ENCODE measurements at regions not wholly inside any gene's neighbourhood (a gene's known extent, or its start where the extent isn't known, plus 50 kb on each side); places are given as distances from the start of the nearest gene placed in this dataset.

- ATAC-seq, result no peak
Observed at GRCh38 chr4:57580710-57581599, 470.8 kb upstream of the IGFBP7 start.

DNA sequence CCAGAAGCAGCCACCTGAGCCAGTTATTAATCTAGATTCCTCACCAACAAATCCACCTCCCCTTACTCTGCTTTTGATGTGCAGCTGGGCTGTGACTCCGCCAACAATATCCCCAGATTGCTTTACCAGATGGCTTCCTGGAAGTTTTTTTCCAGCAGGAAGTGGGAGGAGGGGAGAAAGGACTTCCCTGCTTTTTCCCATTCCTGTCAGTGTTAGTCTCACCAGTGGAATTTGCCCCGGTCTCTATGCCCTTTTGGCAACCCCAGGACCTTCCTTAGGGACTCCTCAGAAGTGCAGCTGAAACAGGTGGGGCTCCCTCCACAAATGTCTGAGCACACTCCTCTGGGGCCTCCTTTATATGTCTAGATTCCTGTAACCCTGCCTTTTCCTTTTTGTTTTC lies 465.2 kb upstream of the IGFBP7 start:
- no peak for ATAC-seq

DNA sequence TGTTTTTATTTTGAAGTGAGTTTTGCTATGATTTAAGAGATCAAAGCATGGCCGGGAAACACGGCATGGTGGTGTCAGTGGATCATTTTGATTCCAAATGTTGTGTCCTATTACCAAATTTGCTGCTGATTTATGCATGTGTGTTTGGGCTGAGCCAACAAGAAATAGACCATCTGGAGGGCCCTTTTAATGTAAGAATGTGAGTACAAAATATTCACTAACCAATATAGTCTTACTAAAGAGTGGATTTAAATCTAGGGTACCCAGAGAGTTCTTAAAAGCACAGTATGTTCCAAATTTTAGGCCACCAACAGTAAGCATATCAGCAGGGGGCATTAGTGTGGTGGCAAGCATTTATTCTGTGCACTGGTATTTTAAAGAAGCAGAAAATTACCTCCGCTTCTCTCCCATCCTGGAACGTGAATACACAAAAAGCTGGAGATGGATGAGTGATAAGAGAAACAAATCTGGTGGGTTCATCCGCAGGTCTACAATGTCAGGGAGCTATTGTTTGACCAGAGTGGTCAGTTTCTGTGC lies 444.4 kb upstream of the IGFBP7 start:
- ATAC-seq, result no peak

- ATAC-seq, result no peak
Observed at GRCh38 chr4:57553728-57554127, 443.5 kb upstream of the IGFBP7 start.

DNA sequence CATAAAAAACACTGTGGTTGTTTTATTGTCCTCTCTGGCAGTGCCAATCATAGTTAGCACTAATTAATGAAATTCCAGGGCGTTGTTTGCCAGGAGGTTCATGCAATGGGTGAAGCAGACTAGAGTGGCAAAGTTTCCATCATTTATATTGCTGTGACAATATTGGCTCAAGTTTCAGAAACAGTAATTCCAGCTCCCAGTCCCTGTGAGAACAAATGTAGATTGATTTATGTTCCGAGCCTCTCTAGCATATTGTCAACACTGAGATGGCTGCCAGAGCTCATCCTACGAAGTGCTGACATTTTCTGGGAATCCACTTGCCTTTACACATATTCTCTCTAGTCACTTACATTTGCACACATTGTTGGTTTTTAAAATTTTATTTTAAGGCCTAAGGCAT lies 440.0 kb upstream of the IGFBP7 start:
- no peak for ATAC-seq

- no peak for ATAC-seq
Observed at GRCh38 chr4:57548856-57549255, 438.7 kb upstream of the IGFBP7 start.

DNA sequence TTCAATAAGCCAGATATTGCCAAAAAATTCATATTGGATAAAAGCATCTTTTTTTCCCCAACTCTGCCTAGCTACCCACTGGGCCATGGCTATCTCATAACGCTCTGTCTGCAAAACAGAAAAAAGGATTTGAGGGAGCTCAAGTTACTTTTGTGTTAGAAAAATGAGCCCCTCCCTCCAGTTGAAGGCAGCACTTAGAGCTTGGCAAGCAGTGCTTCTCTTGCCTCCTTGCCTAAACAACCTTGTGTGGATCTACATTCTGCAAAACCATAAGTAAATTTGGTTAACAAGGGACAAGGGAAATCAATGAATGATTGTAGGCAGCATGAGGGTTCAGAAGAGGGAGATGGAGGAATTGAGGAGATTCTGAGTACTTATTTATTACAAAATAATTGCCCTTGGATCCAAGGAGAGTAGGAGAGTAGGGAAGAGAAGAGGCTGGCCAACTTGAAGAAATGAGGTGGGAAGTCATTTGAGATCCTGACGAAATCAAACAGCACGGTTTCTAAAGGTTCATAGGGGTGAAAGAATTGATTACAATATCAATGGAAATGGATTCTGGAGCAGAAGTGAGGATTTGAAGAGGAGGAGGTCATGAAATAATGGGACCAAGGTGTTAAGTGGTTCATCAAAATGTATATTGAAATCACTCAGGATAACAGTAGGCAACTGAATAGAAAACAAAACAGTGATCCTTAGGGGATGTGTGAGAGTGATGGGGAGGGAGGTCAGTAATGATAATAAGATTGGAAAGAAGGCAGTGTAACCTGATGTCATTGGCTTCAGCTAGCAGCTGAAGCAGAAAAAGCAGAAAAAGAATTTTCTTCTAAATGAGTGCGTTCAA lies 434.8 kb upstream of the IGFBP7 start:
- no peak for ATAC-seq

GRCh38 chr4:57504797-57505530 lies 394.8 kb upstream of the IGFBP7 start:
- no peak for ATAC-seq

GRCh38 chr4:57504139-57504538 lies 394.0 kb upstream of the IGFBP7 start:
- ATAC-seq, result no peak

DNA sequence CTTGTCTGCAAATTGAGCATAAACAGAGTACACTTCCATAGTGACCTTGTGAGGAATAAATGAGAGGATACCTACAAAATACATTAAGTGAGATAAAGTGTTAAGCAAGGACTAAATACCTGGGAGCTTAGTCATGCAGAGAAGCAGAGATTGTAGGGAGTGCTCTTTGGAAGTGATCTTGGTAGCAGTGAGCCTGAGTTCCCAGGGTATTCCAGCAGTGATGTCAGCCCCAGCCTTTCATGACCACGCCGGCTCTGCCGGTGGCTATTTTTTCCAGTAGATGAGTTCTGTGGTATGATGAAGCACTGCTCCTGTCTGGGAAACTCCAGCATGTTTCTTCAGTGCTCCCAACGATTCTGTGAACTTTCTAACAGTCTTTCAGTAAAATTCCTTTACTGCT lies 391.5 kb upstream of the IGFBP7 start:
- ATAC-seq, result peak; percentile 81

- peak; percentile 66 for ATAC-seq
Observed at GRCh38 chr4:57499786-57500185, 389.6 kb upstream of the IGFBP7 start.

- no peak for ATAC-seq
Observed at GRCh38 chr4:57498251-57498650, 388.1 kb upstream of the IGFBP7 start.

- ATAC-seq, result no peak
Observed at GRCh38 chr4:57496697-57497471, 386.7 kb upstream of the IGFBP7 start.

GRCh38 chr4:57494821-57495220 lies 384.6 kb upstream of the IGFBP7 start:
- ATAC-seq, result no peak

- ATAC-seq, result no peak
Observed at GRCh38 chr4:57492251-57492878, 382.2 kb upstream of the IGFBP7 start.

DNA sequence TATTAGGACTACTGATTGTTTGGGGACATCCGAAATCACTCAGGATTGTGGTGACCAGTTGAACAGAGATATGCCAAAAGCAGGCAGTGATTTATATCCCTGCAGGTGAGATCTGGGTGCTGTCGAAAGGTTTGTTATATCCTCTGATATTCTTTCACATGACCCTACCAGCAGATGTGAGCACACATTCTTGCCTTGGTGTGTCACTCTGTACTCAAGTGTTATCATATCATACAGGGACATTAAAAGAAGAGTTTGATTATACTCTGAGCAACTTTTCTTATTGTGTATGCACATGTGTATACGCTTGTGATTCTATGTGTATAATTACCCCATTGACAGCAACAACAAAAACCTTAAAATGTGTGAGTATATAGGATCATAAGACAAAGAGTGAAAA lies 381.2 kb upstream of the IGFBP7 start:
- no peak for ATAC-seq

GRCh38 chr4:57490520-57491255 lies 380.5 kb upstream of the IGFBP7 start:
- ATAC-seq, result peak; percentile 83

DNA sequence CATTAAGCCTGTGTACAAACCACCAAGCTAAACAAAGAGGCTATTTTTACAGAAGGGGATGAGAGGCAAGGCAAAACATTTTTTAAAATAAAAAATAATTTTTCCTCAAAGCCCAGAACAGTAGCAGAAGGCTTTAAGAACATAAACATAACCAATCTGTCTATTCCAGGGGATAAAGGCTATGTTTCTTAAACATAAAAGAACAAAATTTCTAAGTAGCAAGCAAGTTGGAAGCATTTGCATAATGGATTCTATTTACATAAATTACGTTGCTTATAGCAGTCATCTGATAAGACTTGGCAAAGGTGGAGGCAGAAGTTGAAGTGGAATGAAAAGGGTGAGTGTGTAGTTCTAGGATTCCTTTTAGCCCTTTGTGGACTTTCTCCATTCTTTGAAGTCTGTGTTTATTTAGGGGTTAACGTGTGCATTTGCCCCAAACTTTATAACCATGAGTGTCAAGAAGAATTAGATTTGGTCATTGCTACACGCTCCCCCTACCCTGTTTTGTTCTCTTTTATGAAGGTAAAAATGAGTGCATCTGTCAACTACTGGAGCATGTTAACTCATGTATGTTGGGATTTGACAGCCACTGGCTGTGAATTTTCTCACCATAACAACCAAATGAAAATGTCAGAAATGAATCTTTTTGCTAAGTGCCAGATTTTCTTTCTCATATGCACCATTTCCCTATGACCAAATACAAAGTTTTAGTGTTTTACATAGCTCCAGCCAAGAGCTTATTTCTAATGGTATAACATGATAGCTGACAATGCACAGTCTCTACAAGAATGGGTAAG lies 378.4 kb upstream of the IGFBP7 start:
- ATAC-seq, result no peak

DNA sequence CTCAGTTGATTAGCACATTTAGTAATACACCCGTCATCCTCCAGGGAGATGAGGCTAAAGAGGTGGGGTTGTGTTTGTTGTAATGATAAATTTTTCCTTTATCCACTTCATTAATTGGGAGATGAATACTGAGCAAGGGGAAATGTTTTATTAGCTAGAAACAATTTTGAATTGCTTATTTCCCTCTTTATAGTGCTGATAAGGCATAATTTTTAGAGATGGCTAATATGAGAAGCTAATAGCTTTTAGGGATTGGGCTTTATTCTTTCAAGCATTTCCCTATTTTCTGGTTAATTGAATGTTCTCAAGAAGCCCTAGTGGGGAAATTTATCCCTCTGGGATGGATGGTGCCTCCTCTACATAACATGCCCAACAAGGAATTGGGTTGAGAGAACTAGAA lies 365.2 kb upstream of the IGFBP7 start:
- ATAC-seq, result no peak
